ENCODE measurements at regions not wholly inside any gene's neighbourhood (a gene's known extent, or its start where the extent isn't known, plus 50 kb on each side); places are given as distances from the start of the nearest gene placed in this dataset.

DNA sequence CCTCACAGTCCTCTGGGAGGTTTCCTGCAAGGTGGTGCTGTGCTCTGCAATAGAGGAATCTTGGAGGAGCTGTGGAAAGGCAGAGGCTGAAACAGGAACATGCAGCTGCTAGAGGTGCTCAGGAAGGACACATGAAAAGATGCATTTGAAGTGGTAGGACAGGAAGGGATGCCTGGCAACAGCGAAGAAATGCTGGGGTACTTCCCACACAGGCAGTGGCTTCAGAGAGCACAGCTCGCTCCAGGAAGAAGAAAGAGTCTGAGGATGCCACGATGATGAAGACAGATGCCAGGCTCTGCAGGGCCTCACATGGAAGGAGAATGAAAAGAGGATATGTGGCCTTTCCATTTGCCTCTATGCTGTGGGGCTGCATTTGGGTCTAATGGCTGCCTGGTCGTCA is 77.0 kb upstream of the TMEM72 start:
- no peak overlapping the region for H3K4me3 Mint-ChIP-seq
- no peak for DNase-seq

DNA sequence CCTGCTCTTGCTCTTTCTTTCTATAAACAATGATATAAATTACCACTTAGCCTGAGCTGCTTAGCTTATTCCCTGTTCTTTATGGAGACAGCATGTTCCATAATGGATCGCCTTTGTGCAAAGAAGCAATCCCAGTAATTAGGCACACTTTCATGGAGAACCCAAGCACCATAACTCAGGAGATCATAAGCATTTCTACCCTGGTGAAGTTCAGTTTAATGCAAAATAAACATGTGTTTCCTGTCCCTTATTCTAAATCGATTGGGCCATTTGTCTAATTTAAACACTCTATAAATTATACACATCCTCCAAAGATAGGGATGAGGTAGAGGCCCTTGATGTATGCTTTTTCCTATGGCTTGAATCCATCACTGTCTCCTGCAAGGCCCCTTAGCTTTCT is 75.8 kb upstream of the TMEM72 start:
- no peak for DNase-seq
- no peaks in the 10 kb centered on the region for H3K4me1 ChIP-seq (ENCODE audit: control insufficient read depth in 1 of 2, insufficient read depth in 2 of 2, low read length in 2 of 2)
- H3K4me3 ChIP-seq (replicated peaks in 1 of 3; ENCODE audit: low read depth in 2 of 3, low read length in 3 of 3), result no peak overlapping the region
- WGBS (ENCODE audit: insufficient coverage), result no CpG with 5 or more reads among the region's 2 CpGs
- H3K9me3 Mint-ChIP-seq, result peaks cover 0 to 2% (median 0%) of the 10 kb centered on the region in 7 donors
- H2AFZ ChIP-seq (ENCODE audit: insufficient read depth, low read depth, low read length, poor library complexity, severe bottlenecking), result no peak overlapping the region
- no peaks in the 10 kb centered on the region for H3K36me3 ChIP-seq (replicated peaks in 1 of 2; ENCODE audit: control insufficient read depth in 1 of 2, insufficient read depth in 2 of 2, low read length in 2 of 2)
- TF ChIP-seq, protein P1, sequence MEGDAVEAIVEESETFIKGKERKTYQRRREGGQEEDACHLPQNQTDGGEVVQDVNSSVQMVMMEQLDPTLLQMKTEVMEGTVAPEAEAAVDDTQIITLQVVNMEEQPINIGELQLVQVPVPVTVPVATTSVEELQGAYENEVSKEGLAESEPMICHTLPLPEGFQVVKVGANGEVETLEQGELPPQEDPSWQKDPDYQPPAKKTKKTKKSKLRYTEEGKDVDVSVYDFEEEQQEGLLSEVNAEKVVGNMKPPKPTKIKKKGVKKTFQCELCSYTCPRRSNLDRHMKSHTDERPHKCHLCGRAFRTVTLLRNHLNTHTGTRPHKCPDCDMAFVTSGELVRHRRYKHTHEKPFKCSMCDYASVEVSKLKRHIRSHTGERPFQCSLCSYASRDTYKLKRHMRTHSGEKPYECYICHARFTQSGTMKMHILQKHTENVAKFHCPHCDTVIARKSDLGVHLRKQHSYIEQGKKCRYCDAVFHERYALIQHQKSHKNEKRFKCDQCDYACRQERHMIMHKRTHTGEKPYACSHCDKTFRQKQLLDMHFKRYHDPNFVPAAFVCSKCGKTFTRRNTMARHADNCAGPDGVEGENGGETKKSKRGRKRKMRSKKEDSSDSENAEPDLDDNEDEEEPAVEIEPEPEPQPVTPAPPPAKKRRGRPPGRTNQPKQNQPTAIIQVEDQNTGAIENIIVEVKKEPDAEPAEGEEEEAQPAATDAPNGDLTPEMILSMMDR (IDR thresholded peaks at IDR 0.05), result no peak
- no peaks in the 10 kb centered on the region for H3K79me2 ChIP-seq (ENCODE audit: insufficient read depth, low read length)
- peaks cover 0 to 2% of the 10 kb centered on the region in 2 donors for H3K9me3 ChIP-seq (replicated peaks in 1 of 2; ENCODE audit: control insufficient read depth in 1 of 2, insufficient read depth in 1 of 2, low read length in 2 of 2)
- intact Hi-C loops (cut with micrococcal nuclease), result no loop called here
- no peaks in the 10 kb centered on the region for H3K27me3 ChIP-seq (ENCODE audit: control insufficient read depth in 2 of 2, insufficient read depth in 2 of 2, low read length in 2 of 2)
- H3K36me3 Mint-ChIP-seq, result no peaks in the 10 kb centered on the region
- H3K27ac Mint-ChIP-seq, result no peak overlapping the region
- H4K20me1 ChIP-seq (ENCODE audit: insufficient read depth, low read length), result no peaks in the 10 kb centered on the region
- no peak overlapping the region for H3K4me3 Mint-ChIP-seq
- no peak overlapping the region for H3K4me2 ChIP-seq (replicated peaks; ENCODE audit: extremely low read depth, low read length, poor library complexity, severe bottlenecking)
- peaks cover 2 to 8% (median 2%) of the 10 kb centered on the region in 3 donors for H3K27me3 Mint-ChIP-seq (ENCODE audit: low read depth in 3 of 3)
- no peak overlapping the region for H3K27ac ChIP-seq (ENCODE audit: low read depth in 1 of 2, low read length in 2 of 2)
- no peaks in the 10 kb centered on the region for H3K4me1 Mint-ChIP-seq
- H3K9ac ChIP-seq (ENCODE audit: insufficient read depth, low read length, poor library complexity, severe bottlenecking), result no peak overlapping the region

More for the DNA sequence above, 77.0 kb upstream of the TMEM72 start:
- Mint-ChIP-seq H3K9me3 (peaks cover 0 to 2% (median 0%) of the 10 kb centered on the region in 7 donors), H3K36me3 (no peaks in the 10 kb centered on the region), H3K27ac (no peak overlapping the region), H3K27me3 (ENCODE audit: low read depth in 3 of 3) (peaks cover 0 to 8% (median 2%) of the 10 kb centered on the region in 3 donors), H3K4me1 (no peaks in the 10 kb centered on the region)
- intact Hi-C loops (cut with micrococcal nuclease), result no loop called here
- Histone ChIP-seq H3K36me3 (replicated peaks in 1 of 2; ENCODE audit: control insufficient read depth in 1 of 2, insufficient read depth in 2 of 2, low read length in 2 of 2) (no peaks in the 10 kb centered on the region), H3K4me2 (replicated peaks; ENCODE audit: extremely low read depth, low read length, poor library complexity, severe bottlenecking) (no peak overlapping the region), H3K9ac (ENCODE audit: insufficient read depth, low read length, poor library complexity, severe bottlenecking) (no peak overlapping the region), H3K9me3 (replicated peaks in 1 of 2; ENCODE audit: control insufficient read depth in 1 of 2, insufficient read depth in 1 of 2, low read length in 2 of 2) (peaks cover 0 to 2% of the 10 kb centered on the region in 2 donors), H3K4me1 (ENCODE audit: control insufficient read depth in 1 of 2, insufficient read depth in 2 of 2, low read length in 2 of 2) (no peaks in the 10 kb centered on the region), H3K79me2 (ENCODE audit: insufficient read depth, low read length) (no peaks in the 10 kb centered on the region), H2AFZ (ENCODE audit: insufficient read depth, low read depth, low read length, poor library complexity, severe bottlenecking) (no peak overlapping the region), H3K27ac (ENCODE audit: low read depth in 1 of 2, low read length in 2 of 2) (no peak overlapping the region), H3K27me3 (ENCODE audit: control insufficient read depth in 2 of 2, insufficient read depth in 2 of 2, low read length in 2 of 2) (no peaks in the 10 kb centered on the region), H4K20me1 (ENCODE audit: insufficient read depth, low read length) (no peaks in the 10 kb centered on the region), H3K4me3 (replicated peaks in 1 of 3; ENCODE audit: low read depth in 2 of 3, low read length in 3 of 3) (no peak overlapping the region)
- 97% methylated on average over 3 of the region's 4 CpGs for WGBS (ENCODE audit: insufficient coverage)
- TF ChIP-seq, protein P1 (IDR thresholded peaks at IDR 0.05), result no peak

Data from CD14-positive monocyte (primary cell).